ENCODE measurements at regions not wholly inside any gene's neighbourhood (a gene's known extent, or its start where the extent isn't known, plus 50 kb on each side); places are given as distances from the start of the nearest gene placed in this dataset.

DNA sequence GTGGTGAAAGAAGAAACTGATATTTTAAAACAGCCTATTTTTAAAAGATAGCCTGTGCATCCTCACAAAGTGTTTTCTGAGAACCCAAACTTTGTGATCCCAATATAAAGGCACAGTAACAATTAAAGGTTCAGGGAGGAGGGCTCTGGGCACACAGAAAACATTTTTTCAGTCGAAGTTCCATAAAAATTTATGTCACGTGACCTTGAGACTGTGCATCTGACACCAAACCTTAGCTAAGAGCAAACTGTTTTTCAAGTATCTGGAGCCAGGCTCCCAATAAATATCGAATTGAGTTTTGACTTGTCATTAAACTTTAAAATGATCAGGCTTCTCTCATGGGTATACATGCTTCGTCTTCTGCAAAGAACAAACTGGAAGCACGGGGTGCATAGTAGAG lies 177.9 kb downstream of the BEND2 start:
- Histone ChIP-seq H3K4me3 (ENCODE audit: low read length, poor library complexity, severe bottlenecking) (no peak overlapping the region), H2AFZ (ENCODE audit: low read length) (no peak overlapping the region), H4K20me1 (ENCODE audit: insufficient read depth, low read length, poor library complexity, severe bottlenecking) (no peaks in the 10 kb centered on the region), H3K27me3 (ENCODE audit: insufficient read depth, low read length, poor library complexity, severe bottlenecking) (no peaks in the 10 kb centered on the region), H3K4me2 (ENCODE audit: low read depth, low read length, poor library complexity, severe bottlenecking) (no peak overlapping the region), H3K9me2 (replicated peaks; ENCODE audit: low read depth, low read length) (no peaks in the 10 kb centered on the region), H3K79me2 (ENCODE audit: insufficient read depth, low read length) (no peaks in the 10 kb centered on the region), H3K9me3 (ENCODE audit: insufficient read depth, low read depth, low read length) (no peaks in the 10 kb centered on the region), H3K9ac (ENCODE audit: low read depth, low read length, poor library complexity, severe bottlenecking) (no peak overlapping the region), H3F3A (ENCODE audit: low read depth) (no peaks in the 10 kb centered on the region), H3K4me1 (ENCODE audit: insufficient read depth, low read length, poor library complexity, severe bottlenecking) (no peaks in the 10 kb centered on the region), H3K36me3 (ENCODE audit: insufficient read depth, low read length) (no peaks in the 10 kb centered on the region)
- TF ChIP-seq EZH2phosphoT487 (IDR thresholded peaks at IDR 0.05; ENCODE audit: borderline replicate concordance) (no peak), CTCF (conservative IDR thresholded peaks at IDR 0.05; ENCODE audit: low read length) (no peak)

DNA sequence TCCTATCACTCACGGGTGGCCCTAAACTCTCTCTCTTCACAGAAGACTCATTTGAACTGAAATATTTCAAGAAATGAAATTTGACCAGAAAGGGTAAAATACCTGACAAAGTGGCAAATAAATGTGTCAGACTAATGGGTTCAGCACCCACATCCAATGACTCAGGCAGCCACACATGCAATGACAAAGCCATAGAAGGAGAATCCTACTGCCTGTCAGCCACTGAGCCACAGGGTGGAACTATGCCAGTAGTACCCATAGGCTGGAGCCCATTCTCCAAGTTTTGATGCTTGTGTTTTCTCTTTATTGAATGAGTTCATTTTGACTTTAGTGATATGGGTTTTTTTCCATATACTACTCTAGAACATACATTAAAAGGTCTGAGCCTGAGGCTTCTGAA lies 179.0 kb downstream of the BEND2 start:
- Histone ChIP-seq H3K79me2 (ENCODE audit: insufficient read depth, low read length) (no peaks in the 10 kb centered on the region), H3K36me3 (ENCODE audit: insufficient read depth, low read length) (no peaks in the 10 kb centered on the region)
- TF ChIP-seq CTCF (conservative IDR thresholded peaks at IDR 0.05; ENCODE audit: low read length) = no peak
- TF ChIP-seq EZH2phosphoT487 (IDR thresholded peaks at IDR 0.05; ENCODE audit: borderline replicate concordance) = no peak

DNA sequence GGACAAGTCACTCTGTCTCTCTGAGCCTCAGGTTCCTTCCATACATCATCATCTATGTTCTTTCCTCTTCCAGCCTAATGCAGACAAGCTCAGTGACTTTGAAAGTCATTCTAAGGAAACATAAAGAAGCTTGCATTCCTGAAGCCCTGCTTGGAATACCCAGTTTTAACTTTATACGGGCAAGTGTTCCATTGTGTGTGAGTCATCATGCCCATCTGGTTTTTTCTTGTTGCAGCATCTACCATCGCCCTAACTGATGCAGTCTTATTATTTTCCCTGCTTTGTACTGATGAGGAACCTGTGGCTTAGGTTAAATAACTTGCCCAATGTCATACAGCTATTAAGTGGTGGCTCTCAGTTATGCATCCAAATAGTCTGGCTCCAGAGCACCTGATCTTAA lies 177.9 kb upstream of the RAI2 start:
- H3F3A ChIP-seq (ENCODE audit: low read depth) = no peaks in the 10 kb centered on the region
- no peaks in the 10 kb centered on the region for H3K36me3 ChIP-seq (ENCODE audit: insufficient read depth, low read length)
- no peaks in the 10 kb centered on the region for H3K4me1 ChIP-seq (ENCODE audit: insufficient read depth, low read length, poor library complexity, severe bottlenecking)
- no peaks in the 10 kb centered on the region for H4K20me1 ChIP-seq (ENCODE audit: insufficient read depth, low read length, poor library complexity, severe bottlenecking)
- no peaks in the 10 kb centered on the region for H3K79me2 ChIP-seq (ENCODE audit: insufficient read depth, low read length)
- no peak overlapping the region for H3K9ac ChIP-seq (ENCODE audit: low read depth, low read length, poor library complexity, severe bottlenecking)
- H3K9me3 ChIP-seq (ENCODE audit: insufficient read depth, low read depth, low read length) = no peaks in the 10 kb centered on the region
- H3K4me3 ChIP-seq (ENCODE audit: low read length, poor library complexity, severe bottlenecking) = no peak overlapping the region
- no peaks in the 10 kb centered on the region for H3K27me3 ChIP-seq (ENCODE audit: insufficient read depth, low read length, poor library complexity, severe bottlenecking)
- no peak for TF ChIP-seq EZH2phosphoT487 (IDR thresholded peaks at IDR 0.05; ENCODE audit: borderline replicate concordance)
- TF ChIP-seq CTCF (conservative IDR thresholded peaks at IDR 0.05; ENCODE audit: low read length) = no peak
- no peaks in the 10 kb centered on the region for H3K9me2 ChIP-seq (replicated peaks; ENCODE audit: low read depth, low read length)
- H2AFZ ChIP-seq (ENCODE audit: low read length) = no peak overlapping the region
- H3K4me2 ChIP-seq (ENCODE audit: low read depth, low read length, poor library complexity, severe bottlenecking) = no peak overlapping the region

More for the DNA sequence above, 179.0 kb downstream of the BEND2 start:
- no peak overlapping the region for H3K4me3 ChIP-seq (ENCODE audit: low read length, poor library complexity, severe bottlenecking)
- no peaks in the 10 kb centered on the region for H3F3A ChIP-seq (ENCODE audit: low read depth)
- no peaks in the 10 kb centered on the region for H3K9me3 ChIP-seq (ENCODE audit: insufficient read depth, low read depth, low read length)
- no peaks in the 10 kb centered on the region for H4K20me1 ChIP-seq (ENCODE audit: insufficient read depth, low read length, poor library complexity, severe bottlenecking)
- H3K4me2 ChIP-seq (ENCODE audit: low read depth, low read length, poor library complexity, severe bottlenecking) = no peak overlapping the region
- no peaks in the 10 kb centered on the region for H3K9me2 ChIP-seq (replicated peaks; ENCODE audit: low read depth, low read length)
- H3K27me3 ChIP-seq (ENCODE audit: insufficient read depth, low read length, poor library complexity, severe bottlenecking) = no peaks in the 10 kb centered on the region
- H2AFZ ChIP-seq (ENCODE audit: low read length) = no peak overlapping the region
- no peak overlapping the region for H3K9ac ChIP-seq (ENCODE audit: low read depth, low read length, poor library complexity, severe bottlenecking)
- H3K4me1 ChIP-seq (ENCODE audit: insufficient read depth, low read length, poor library complexity, severe bottlenecking) = no peaks in the 10 kb centered on the region

All from Loucy (cell line).